GM18867 (cell line): ENCODE measurements at regions not wholly inside any gene's neighbourhood (a gene's known extent, or its start where the extent isn't known, plus 50 kb on each side); places are given as distances from the start of the nearest gene placed in this dataset.
"Not testable (repeated sequence)": the region's sequence is repeated elsewhere in the genome, so short reads cannot be mapped to it uniquely, and the experiment has no call there.

ENCODE experiments used
- ATAC-seq: cut with Tn5 transposase; IDR thresholded peaks from one replicate; pipeline ENCODE4 v1.9.1; 2021; ENCODE audit warnings: mild to moderate bottlenecking, moderate library complexity; ENCODE audit not compliant: unreplicated experiment

- no peak for ATAC-seq
These were observed 639.9 kb upstream of the FBXO33 start for GRCh38 chr14:40072175-40072574.

GRCh38 chr14:40058901-40059897, 627.0 kb upstream of the FBXO33 start:
- no peak for ATAC-seq

DNA sequence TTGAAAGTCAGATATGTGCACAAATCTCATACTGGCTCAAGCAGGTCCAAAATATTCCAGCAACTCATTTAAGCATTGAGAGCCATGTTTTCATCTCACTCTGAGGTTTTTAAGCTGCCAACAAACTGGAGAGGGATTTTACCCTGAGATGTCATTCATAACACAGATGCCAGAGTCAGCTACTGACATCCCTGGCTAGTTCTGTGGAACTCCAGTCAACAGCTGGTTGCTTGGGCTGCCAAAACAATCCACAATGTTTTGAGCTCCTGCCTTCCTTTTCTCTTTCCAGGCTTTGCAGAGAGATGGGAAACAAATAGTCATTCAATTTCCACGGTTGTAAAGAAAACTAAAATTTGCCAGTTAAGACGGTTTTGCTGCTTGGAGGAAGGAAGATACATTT, 621.2 kb upstream of the FBXO33 start:
- ATAC-seq: no peak

DNA sequence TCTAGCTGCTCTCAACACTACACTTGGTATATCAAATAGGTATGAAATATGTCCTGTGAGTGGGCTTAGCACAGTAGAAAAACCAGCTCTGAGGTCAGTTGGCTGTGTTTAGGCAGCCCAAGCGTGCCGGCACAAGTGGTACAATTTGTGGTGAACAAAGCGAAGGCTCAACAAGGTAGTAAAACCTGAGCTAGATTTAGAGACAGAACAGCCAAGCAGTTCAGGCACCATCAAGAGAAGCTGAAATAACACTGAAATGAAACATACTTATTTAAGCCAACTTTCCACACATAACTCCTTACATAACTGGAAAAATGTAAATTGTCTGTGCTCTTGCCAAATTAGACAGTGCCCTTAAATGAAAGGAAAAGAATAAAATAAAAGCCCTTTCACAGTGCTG, 596.8 kb upstream of the FBXO33 start:
- ATAC-seq: no peak

GRCh38 chr14:40025101-40025500, 592.9 kb upstream of the FBXO33 start:
- ATAC-seq: no peak

DNA sequence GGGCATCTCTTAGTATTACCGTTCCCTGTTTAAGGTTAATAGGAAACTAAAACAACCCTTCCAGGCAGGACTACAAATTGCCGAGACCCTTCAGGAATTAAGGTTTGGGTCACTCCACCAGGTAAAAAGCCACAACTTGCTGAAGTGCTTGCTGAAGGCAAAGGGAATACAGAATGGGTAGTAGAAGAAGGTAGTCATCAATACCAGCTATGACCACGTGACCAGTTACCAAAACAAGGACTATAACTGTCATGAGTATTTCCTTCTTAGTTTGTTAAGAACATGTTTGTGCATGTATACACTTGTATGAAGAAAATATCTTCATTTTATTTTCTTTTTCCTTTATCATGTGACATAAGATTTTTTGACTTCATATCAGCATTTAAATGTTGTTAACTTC, 578.7 kb upstream of the FBXO33 start:
- no peak for ATAC-seq

DNA sequence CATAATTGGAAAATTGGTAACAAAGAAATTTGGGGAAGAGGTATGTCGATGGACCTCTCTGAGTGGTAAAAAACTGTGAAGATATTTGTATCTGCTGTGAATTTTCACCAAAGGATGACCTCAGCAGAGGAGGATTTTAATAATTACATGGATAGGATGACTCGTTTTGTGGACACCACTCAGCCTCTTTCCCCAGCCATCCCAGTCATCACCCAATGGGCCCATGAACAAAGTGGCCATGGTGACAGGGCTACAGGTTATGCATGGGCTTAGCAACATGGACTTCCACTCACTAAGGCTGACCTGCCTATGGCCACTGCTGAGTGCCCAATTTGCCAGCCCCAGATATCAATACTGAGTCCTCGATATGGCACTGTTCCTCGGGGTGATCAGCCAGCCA, 577.5 kb upstream of the FBXO33 start:
- ATAC-seq: no peak

DNA sequence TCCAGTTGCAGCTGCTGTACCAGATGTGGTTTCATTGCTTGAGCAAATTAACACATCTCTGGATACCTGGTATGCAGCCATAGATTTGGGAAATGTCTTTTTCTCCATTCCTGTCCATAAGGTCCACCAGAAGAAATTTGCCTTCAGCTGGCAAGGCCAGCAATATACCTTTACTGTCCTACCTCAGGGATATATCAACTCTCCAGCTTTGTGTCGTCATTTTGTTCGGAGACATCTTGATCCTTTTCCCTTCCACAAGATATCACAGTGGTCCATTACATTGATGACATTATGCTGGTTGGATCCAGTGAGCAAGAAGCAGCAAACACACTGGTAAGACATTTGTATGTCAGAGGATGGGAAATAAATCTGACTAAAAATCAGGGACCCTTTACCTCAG, 576.1 kb upstream of the FBXO33 start:
- not testable (repeated sequence) for ATAC-seq

- ATAC-seq: no peak
These were observed 572.8 kb upstream of the FBXO33 start for GRCh38 chr14:40004871-40005500.

- no peak for ATAC-seq
These were observed 571.5 kb upstream of the FBXO33 start for GRCh38 chr14:40003773-40004172.

- ATAC-seq: no peak
These were observed 566.6 kb upstream of the FBXO33 start for GRCh38 chr14:39998854-39999253.

DNA sequence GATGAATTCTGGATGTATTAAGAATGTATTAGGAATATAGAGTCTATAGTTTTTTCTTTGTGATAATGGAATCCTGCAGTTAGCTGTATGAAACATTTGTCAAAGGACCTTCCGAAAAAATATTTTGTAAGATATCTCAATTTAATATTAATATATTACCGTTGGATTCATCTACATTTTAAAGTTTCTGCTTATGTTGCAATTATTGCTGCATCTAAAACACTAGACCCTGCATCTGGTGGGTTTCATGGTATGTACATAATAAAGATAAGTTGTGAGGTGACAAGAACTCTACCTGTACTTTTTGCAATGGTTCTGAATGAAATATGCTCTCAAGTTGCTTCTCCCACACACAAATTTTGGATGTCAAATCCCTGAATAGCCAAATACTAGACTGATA, 565.9 kb upstream of the FBXO33 start:
- ATAC-seq: no peak

DNA sequence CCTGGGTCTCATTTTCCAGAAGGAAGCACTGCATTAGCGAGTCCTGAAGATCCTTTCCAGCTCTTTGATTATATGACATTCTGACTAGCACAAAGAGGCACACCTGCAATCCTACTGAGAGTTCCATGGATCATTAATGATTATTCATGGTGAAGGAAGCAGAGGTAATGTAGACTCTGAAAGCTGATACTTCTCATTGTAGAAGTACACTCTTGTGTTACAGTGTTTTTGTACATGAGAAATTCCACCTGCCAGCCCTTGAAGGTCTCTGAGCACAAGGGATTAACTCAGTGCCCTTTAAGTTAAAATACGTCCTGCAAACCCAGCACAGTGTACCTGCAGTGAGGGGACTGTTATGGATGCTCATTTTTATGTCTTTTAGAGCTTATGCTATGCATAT, 558.8 kb upstream of the FBXO33 start:
- ATAC-seq: no peak

DNA sequence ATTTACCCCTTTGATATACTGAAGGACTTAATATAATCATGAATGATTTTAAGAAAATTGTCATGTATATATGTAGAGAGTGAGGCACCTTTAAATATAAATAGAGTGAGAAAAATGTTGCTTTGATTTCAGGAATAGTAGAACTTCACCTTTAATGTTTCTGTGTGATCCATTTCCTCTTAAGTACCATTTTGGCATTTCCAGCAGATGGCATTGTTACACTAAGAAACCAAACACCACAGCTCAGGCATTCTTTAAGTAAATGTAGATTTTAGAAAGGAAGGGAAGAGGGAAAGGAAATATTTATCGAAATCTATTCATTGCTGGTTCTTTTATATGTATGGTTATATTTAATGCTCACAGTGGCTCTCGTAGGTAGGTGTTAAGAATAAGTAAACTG, 556.7 kb upstream of the FBXO33 start:
- no peak for ATAC-seq

DNA sequence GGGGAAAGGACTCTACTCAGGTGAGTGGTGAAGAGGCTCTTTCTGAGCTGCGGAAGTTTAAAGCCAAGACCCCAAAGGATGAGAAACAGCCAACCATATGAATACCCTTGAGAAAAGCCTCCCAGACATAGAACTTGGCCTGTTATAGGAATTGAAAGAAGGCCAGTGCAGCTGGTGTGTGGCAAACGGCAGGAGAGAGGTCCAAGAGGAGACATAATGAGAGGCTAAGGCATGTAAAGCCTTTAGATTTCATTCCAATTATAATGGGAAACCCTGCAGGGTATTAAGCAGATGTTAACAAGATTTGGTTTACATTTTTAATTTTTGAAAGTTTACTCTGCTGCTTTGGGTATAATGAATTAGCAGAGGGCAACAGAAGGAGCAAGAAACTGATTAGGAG, 552.1 kb upstream of the FBXO33 start:
- no peak for ATAC-seq

- no peak for ATAC-seq
These were observed 545.0 kb upstream of the FBXO33 start for GRCh38 chr14:39977198-39977597.

GRCh38 chr14:39974036-39974435, 541.8 kb upstream of the FBXO33 start:
- ATAC-seq: peak; percentile 98

DNA sequence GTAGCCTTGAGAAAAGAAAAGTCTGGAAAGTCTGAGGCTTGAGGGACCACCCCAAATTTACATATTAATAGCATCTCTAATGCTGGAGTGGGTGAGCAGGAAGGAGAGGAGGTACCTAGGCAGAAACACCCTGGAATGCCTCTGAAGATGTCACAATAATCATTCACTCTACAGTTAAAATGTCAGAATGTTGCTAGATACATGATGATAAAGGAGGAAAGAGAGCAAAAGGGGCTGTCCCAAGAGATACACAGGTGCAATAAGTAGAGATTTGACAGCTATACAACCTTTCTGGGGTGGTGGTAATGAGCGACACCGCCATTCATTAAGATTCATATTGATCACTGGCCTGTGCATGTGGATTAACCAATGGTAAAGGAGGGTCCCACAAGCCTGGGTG, 540.5 kb upstream of the FBXO33 start:
- ATAC-seq: no peak

GRCh38 chr14:39967885-39968284, 535.7 kb upstream of the FBXO33 start:
- ATAC-seq: no peak

GRCh38 chr14:39957987-39958386, 525.8 kb upstream of the FBXO33 start:
- ATAC-seq: peak; percentile 57

DNA sequence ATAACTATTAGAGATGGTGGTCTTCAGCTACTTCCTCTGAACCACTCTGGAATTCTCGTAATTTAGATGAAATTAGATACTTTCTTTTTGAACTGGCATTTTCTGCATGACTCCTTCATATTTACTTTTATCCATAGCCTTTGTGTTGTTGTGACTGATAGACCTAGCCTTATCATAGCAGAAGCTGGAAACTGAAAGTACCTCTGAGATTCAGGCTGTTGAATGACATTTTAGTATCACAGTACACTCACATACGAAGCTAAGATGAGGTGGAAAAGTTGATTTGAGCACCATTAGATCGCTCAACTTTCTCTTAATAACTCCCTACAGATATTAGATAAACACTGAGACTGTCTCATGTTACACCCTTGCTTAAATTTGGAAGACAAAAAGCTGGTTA, 525.1 kb upstream of the FBXO33 start:
- ATAC-seq: peak; percentile 83

GRCh38 chr14:39956372-39956771, 524.1 kb upstream of the FBXO33 start:
- ATAC-seq: no peak
